Neuronal stem cell (in vitro differentiated cells): ENCODE measurements at regions not wholly inside any gene's neighbourhood (a gene's known extent, or its start where the extent isn't known, plus 50 kb on each side); places are given as distances from the start of the nearest gene placed in this dataset.

Experiments used
- DNase-seq: peaks from one replicate; pipeline ENCODE4 v3.0.0-alpha.2; 2013; ENCODE audit warnings: low spot score
- H2AFZ ChIP-seq: one replicate; pipeline ENCODE4 v1.6.1; 2013; ENCODE audit warnings: mild to moderate bottlenecking, low read length, inconsistent platforms
- H2AK5ac ChIP-seq: 2 replicates; pipeline ENCODE4 v1.6.1; 2013; ENCODE audit warnings: low read depth, mild to moderate bottlenecking, inconsistent platforms, low read length, moderate library complexity, mixed read lengths
- H2BK120ac ChIP-seq: 2 replicates; pipeline ENCODE4 v1.6.1; 2013; ENCODE audit warnings: low read depth, mild to moderate bottlenecking, inconsistent platforms, low read length, moderate library complexity, mixed read lengths
- H2BK12ac ChIP-seq: one replicate; pipeline ENCODE4 v1.6.1; 2013; ENCODE audit warnings: low read length, inconsistent platforms
- H2BK15ac ChIP-seq: 2 replicates; pipeline ENCODE4 v1.6.1; 2013; ENCODE audit warnings: mild to moderate bottlenecking, low read length, inconsistent platforms, mixed read lengths
- H2BK5ac ChIP-seq: one replicate; pipeline ENCODE4 v1.6.1; 2013; ENCODE audit warnings: inconsistent platforms, mild to moderate bottlenecking, low read length, moderate library complexity
- H3K14ac ChIP-seq: one replicate; pipeline ENCODE4 v1.6.1; 2013; ENCODE audit warnings: low read length, inconsistent platforms
- H3K18ac ChIP-seq: 2 replicates; pipeline ENCODE4 v1.6.1; 2013; ENCODE audit warnings: low read length, inconsistent platforms
- H3K23ac ChIP-seq: 2 replicates; pipeline ENCODE4 v1.6.1; 2013; ENCODE audit warnings: low read depth, mild to moderate bottlenecking, mixed read lengths, low read length, inconsistent platforms; ENCODE audit not compliant: poor library complexity
- H3K27ac ChIP-seq: replicated peaks from 3 replicates; pipeline ENCODE4 v1.5.1; 2013; ENCODE audit warnings: low read length, inconsistent platforms
- H3K27me3 ChIP-seq, 3 experiments: 2 replicates each; pipeline ENCODE4 v1.6.1; 2013; ENCODE audit warnings: low read length in 3 of 3, mild to moderate bottlenecking in 2 of 3, inconsistent platforms in 1 of 3, low read depth in 1 of 3, mixed read lengths in 1 of 3, moderate library complexity in 1 of 3; ENCODE audit not compliant: control insufficient read depth in 3 of 3, insufficient read depth in 3 of 3
- H3K36me3 ChIP-seq, 2 donors: replicated peaks in 1 of 2; 2 replicates each; pipeline ENCODE4 v1.6.1; 2013; ENCODE audit warnings: low read length in 2 of 2; ENCODE audit not compliant: control insufficient read depth in 2 of 2, insufficient read depth in 2 of 2
- H3K4ac ChIP-seq: 2 replicates; pipeline ENCODE4 v1.6.1; 2013; ENCODE audit warnings: inconsistent platforms, mild to moderate bottlenecking, low read length, moderate library complexity
- H3K4me1 ChIP-seq, 2 donors: 1 replicate in 1 of 2; 2 replicates in 1 of 2; pipeline ENCODE4 v1.6.1; 2013; ENCODE audit warnings: low read length in 2 of 2, low read depth in 1 of 2; ENCODE audit not compliant: control insufficient read depth in 2 of 2, insufficient read depth in 1 of 2
- H3K4me2 ChIP-seq: one replicate; pipeline ENCODE4 v1.6.1; 2013; ENCODE audit warnings: mild to moderate bottlenecking, low read length, inconsistent platforms; ENCODE audit not compliant: insufficient read depth, poor library complexity, severe bottlenecking
- H3K4me3 ChIP-seq, 2 donors: 2 replicates each; pipeline ENCODE4 v1.5.1; 2013; ENCODE audit warnings: low read length in 2 of 2, mild to moderate bottlenecking in 2 of 2, inconsistent platforms in 1 of 2, moderate library complexity in 1 of 2
- H3K79me1 ChIP-seq: one replicate; pipeline ENCODE4 v1.6.1; 2013; ENCODE audit warnings: low read depth, mild to moderate bottlenecking, inconsistent platforms, low read length, moderate library complexity
- H3K9ac ChIP-seq: one replicate; pipeline ENCODE4 v1.6.1; 2013; ENCODE audit warnings: mild to moderate bottlenecking, low read depth, low read length, inconsistent platforms; ENCODE audit not compliant: poor library complexity
- H3K9me3 ChIP-seq, 2 donors: replicated peaks in 1 of 2; 2 replicates each; pipeline versions ENCODE3 to v1.6.1; 2013; ENCODE audit warnings: low read length in 2 of 2, mild to moderate bottlenecking in 2 of 2, inconsistent platforms in 1 of 2, low read depth in 1 of 2, mixed read lengths in 1 of 2, moderate library complexity in 1 of 2; ENCODE audit not compliant: control insufficient read depth in 2 of 2, insufficient read depth in 1 of 2
- H4K8ac ChIP-seq: one replicate; pipeline ENCODE4 v1.6.1; 2013; ENCODE audit warnings: low read depth, mild to moderate bottlenecking, inconsistent platforms, low read length, moderate library complexity
- H4K91ac ChIP-seq: one replicate; pipeline ENCODE4 v1.6.1; 2013; ENCODE audit warnings: low read length, low read depth, mild to moderate bottlenecking, inconsistent platforms; ENCODE audit not compliant: poor library complexity
- WGBS, 2 donors: extraction: QIAGEN DNeasy Blood & Tissue Kit; methylation state at CpG; one replicate each; pipeline ENCODE4 v1.1.7; 2013; ENCODE audit warnings: missing lambda C conversion rate in 2 of 2, mixed read lengths in 1 of 2; ENCODE audit not compliant: insufficient read length in 2 of 2, insufficient replicate concordance in 1 of 2; ENCODE audit errors: extremely low coverage in 2 of 2; 5-methylcytosine and 5-hydroxymethylcytosine counted together

DNA sequence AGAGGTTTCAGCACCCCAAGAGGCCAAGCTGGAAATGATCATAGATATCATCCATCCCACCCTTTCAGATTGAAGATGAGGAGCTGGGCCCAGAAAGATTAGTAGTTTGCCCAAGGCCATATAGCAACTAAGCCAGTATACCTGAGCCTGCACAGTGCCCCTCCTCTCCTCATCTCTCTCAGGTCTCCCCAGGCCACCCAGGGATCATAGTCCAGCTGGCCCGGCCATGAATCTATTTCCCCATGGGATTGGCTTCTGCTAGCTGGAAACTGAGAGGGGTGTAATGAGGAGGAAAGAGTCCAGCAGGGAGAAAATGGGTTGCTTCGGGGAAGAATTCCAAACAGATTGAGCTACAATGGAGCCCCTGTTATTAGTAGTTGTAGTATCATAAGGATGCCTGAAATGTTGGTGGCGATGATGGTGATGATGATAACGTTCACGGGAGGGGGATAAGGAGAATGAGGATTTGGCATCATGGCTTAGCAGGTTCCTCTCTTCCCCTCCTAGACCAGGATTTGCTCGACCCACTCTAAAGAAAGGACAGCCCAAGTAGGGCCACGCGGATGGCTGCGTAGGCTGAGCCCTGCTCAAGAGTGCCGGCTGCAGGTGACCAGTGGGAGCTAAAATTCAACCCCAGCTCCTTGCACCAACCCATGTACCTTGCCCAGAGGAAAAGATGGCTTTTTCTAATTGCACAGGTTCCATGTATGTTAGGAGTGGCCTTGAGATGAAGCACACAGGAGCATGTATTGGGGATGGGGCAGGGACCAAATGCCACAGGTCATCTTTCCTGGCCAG is 117.8 kb upstream of the PJA1 start:
- Histone ChIP-seq H2BK5ac (no peak overlapping the region), H3K27ac (no peak overlapping the region), H3K79me1 (no peaks in the 10 kb centered on the region), H2BK120ac (no peak overlapping the region), H4K91ac (no peak overlapping the region), H3K18ac (no peak overlapping the region), H3K4ac (no peak overlapping the region), H3K27me3 (peaks cover 0 to 8% (median 0%) of the 10 kb centered on the region in 3 experiments), H3K4me1 (peaks cover 8 to 31% of the 10 kb centered on the region in 2 donors), H2AK5ac (no peak overlapping the region), H2BK12ac (no peak overlapping the region), H3K9me3 (no peaks in the 10 kb centered on the region), H3K4me2 (no peak overlapping the region), H3K14ac (no peak overlapping the region), H3K9ac (no peak overlapping the region), H2BK15ac (no peak overlapping the region), H2AFZ (no peak overlapping the region), H3K23ac (no peak overlapping the region), H4K8ac (no peak overlapping the region), H3K4me3 (no peak overlapping the region), H3K36me3 (no peaks in the 10 kb centered on the region)
- no peak for DNase-seq
- WGBS, 2 donors = no CpG with 5 or more reads among the region's 10 CpGs

DNA sequence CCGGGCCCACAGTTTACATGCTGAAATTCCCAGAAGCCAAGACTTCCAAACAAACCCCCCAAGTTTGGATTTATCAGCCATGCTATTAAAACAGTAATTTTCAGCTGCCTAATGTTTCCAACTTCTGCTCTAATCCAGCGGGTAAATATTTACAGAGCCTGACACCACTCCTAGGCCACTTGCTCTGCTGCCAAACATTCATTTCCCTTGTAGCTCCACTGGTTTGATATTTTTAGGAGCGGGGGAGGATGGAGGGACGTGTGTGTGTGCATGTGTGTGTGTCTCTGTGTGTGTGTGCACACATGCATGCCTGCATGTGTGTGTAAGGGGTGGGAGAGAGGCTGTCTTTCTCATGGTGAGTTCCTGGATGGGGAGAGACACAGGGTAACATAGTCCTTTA is 115.7 kb upstream of the PJA1 start:
- no peak overlapping the region for H2BK5ac ChIP-seq
- H3K36me3 ChIP-seq = no peaks in the 10 kb centered on the region
- H3K79me1 ChIP-seq = no peaks in the 10 kb centered on the region
- no peak overlapping the region for H2BK120ac ChIP-seq
- no peak overlapping the region for H3K27ac ChIP-seq
- no peaks in the 10 kb centered on the region for H3K9me3 ChIP-seq
- H2BK12ac ChIP-seq = no peak overlapping the region
- H3K4me1 ChIP-seq = peaks cover 11 to 31% of the 10 kb centered on the region in 2 donors
- H2AFZ ChIP-seq = no peak overlapping the region
- H3K27me3 ChIP-seq = peaks cover 0 to 13% (median 0%) of the 10 kb centered on the region in 3 experiments
- H4K8ac ChIP-seq = no peak overlapping the region
- no peak overlapping the region for H3K4me2 ChIP-seq
- whole genome bisulfite sequencing, 2 donors = no CpG with 5 or more reads among the region's 4 CpGs
- H3K4ac ChIP-seq = no peak overlapping the region
- no peak overlapping the region for H3K23ac ChIP-seq
- H3K14ac ChIP-seq = no peak overlapping the region
- H3K18ac ChIP-seq = no peak overlapping the region
- H2BK15ac ChIP-seq = no peak overlapping the region
- no peak overlapping the region for H3K4me3 ChIP-seq
- DNase-seq = no peak
- H4K91ac ChIP-seq = no peak overlapping the region
- H3K9ac ChIP-seq = no peak overlapping the region
- no peak overlapping the region for H2AK5ac ChIP-seq

DNA sequence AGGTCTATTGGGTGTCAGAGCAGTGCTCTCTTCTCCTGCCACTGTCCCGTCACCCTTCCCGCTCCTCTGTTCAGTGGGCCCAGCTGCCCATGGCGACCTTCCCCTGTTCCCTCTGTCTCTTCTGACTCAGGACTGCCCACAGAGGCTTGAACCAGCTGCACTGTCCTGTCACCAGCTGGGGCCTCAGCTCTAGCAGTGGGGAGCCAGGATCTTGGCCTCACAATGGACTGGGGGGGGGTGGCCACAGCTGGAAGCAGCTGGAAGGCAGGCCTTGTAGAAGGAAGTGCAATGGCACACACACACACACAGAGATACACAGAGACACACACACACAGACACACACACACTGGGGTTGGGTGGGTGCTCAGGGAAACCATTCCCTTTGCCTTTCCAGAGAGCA is 114.0 kb upstream of the PJA1 start:
- Histone ChIP-seq H3K4me3 (no peak overlapping the region), H3K4me1 (peaks cover 8 to 22% of the 10 kb centered on the region in 2 donors), H2BK15ac (peak overlapping the region; percentile 72), H3K18ac (peak overlapping the region; percentile 56), H3K27ac (peak overlapping the region; percentile 93), H2BK12ac (peak overlapping the region; percentile 59), H3K14ac (no peak overlapping the region), H3K36me3 (no peaks in the 10 kb centered on the region), H2BK5ac (no peak overlapping the region), H3K9me3 (no peaks in the 10 kb centered on the region), H4K8ac (no peak overlapping the region), H2AFZ (no peak overlapping the region), H3K4ac (no peak overlapping the region), H2BK120ac (no peak overlapping the region), H2AK5ac (peak overlapping the region; percentile 65), H3K79me1 (no peaks in the 10 kb centered on the region), H3K4me2 (no peak overlapping the region), H4K91ac (peak overlapping the region; percentile 65), H3K23ac (no peak overlapping the region), H3K27me3 (peaks cover 0 to 21% (median 0%) of the 10 kb centered on the region in 3 experiments), H3K9ac (peak overlapping the region; percentile 24)
- WGBS, 2 donors = no CpG with 5 or more reads among the region's 3 CpGs
- no peak for DNase-seq

- Histone ChIP-seq H3K4me3 (no peak overlapping the region), H3K18ac (peak overlapping the region; percentile 75), H2BK15ac (no peak overlapping the region), H3K36me3 (no peaks in the 10 kb centered on the region), H3K14ac (peak overlapping the region; percentile 17), H3K4ac (no peak overlapping the region), H2BK120ac (no peak overlapping the region), H3K27me3 (peaks cover 0 to 28% (median 0%) of the 10 kb centered on the region in 3 experiments), H3K79me1 (no peaks in the 10 kb centered on the region), H3K9me3 (no peaks in the 10 kb centered on the region), H3K27ac (peak overlapping the region; percentile 93), H2BK12ac (no peak overlapping the region), H3K23ac (no peak overlapping the region), H3K9ac (no peak overlapping the region), H4K8ac (peak overlapping the region; percentile 32), H2AFZ (peak overlapping the region; percentile 81), H2AK5ac (no peak overlapping the region), H2BK5ac (peak overlapping the region; percentile 72), H4K91ac (no peak overlapping the region), H3K4me2 (peak overlapping the region; percentile 18), H3K4me1 (peaks cover 8 to 22% of the 10 kb centered on the region in 2 donors)
- DNase-seq = peak; percentile 47
- no CpG with 5 or more reads among the region's 16 CpGs for WGBS, 2 donors
Observed at GRCh38 chrX:69278031-69278687, 112.9 kb upstream of the PJA1 start.
